Head of caudate nucleus (tissue), 42 donors: ENCODE measurements at regions not wholly inside any gene's neighbourhood (a gene's known extent, or its start where the extent isn't known, plus 50 kb on each side); places are given as distances from the start of the nearest gene placed in this dataset.
"Not testable (repeated sequence)": the region's sequence is repeated elsewhere in the genome, so short reads cannot be mapped to it uniquely, and the experiment has no call there.

Experiments
- DNase-seq, 42 donors: peaks; one replicate each; pipeline versions ENCODE4 v3.0.0 to v3.0.0-alpha.2; 2020 to 2021; ENCODE audit warnings: mixed read lengths in 7 of 42
- intact Hi-C: fragments of 100-400 bp; cut with DNase I; formaldehyde crosslinking; loops from one replicate; pipeline ENCODE4 v1.15.0; 2022

GRCh38 chr3:174529298-174529697 lies 329.8 kb upstream of the NAALADL2 start:
- DNase-seq, result no peak
- intact Hi-C loops, result no loop called here

GRCh38 chr3:174531262-174531982 lies 327.7 kb upstream of the NAALADL2 start:
- DNase-seq, result no peak
- intact Hi-C loops, result no loop called here

GRCh38 chr3:174532216-174532615 lies 326.9 kb upstream of the NAALADL2 start:
- intact Hi-C loops, result no loop called here
- DNase-seq, result no peak

- intact Hi-C loops, result no loop called here
- no peak for DNase-seq
Observed at GRCh38 chr3:174532776-174533175, 326.4 kb upstream of the NAALADL2 start.

- no peak for DNase-seq
- intact Hi-C loops, result no loop called here
Observed at GRCh38 chr3:174533286-174533685, 325.8 kb upstream of the NAALADL2 start.

GRCh38 chr3:174536319-174536718 lies 322.8 kb upstream of the NAALADL2 start:
- intact Hi-C loops, result no loop called here
- DNase-seq, result no peak

GRCh38 chr3:174538151-174538550 lies 321.0 kb upstream of the NAALADL2 start:
- intact Hi-C loops, result no loop called here
- DNase-seq, result no peak

GRCh38 chr3:174540116-174540908 lies 318.8 kb upstream of the NAALADL2 start:
- intact Hi-C loops, result no loop called here
- no peak for DNase-seq

GRCh38 chr3:174541708-174542315 lies 317.3 kb upstream of the NAALADL2 start:
- intact Hi-C loops, result no loop called here
- no peak for DNase-seq

- intact Hi-C loops, result no loop called here
- no peak for DNase-seq
Observed at GRCh38 chr3:174547801-174548435, 311.2 kb upstream of the NAALADL2 start.

GRCh38 chr3:174548841-174549623 lies 310.1 kb upstream of the NAALADL2 start:
- intact Hi-C loops, result no loop called here
- no peak for DNase-seq

- intact Hi-C loops, result no loop called here
- no peak for DNase-seq
Observed at GRCh38 chr3:174581558-174581957, 277.6 kb upstream of the NAALADL2 start.

GRCh38 chr3:174583396-174583795 lies 275.7 kb upstream of the NAALADL2 start:
- no peak for DNase-seq
- intact Hi-C loops, result no loop called here

GRCh38 chr3:174587137-174587536 lies 272.0 kb upstream of the NAALADL2 start:
- intact Hi-C loops, DNase-seq: not testable (repeated sequence)

- intact Hi-C loops, result no loop called here
- DNase-seq, result no peak
Observed at GRCh38 chr3:174596447-174596982, 262.6 kb upstream of the NAALADL2 start.

GRCh38 chr3:174598885-174599439 lies 260.2 kb upstream of the NAALADL2 start:
- DNase-seq, result no peak
- intact Hi-C loops, result no loop called here

GRCh38 chr3:174613173-174613572 lies 246.0 kb upstream of the NAALADL2 start:
- no peak for DNase-seq
- intact Hi-C loops, result no loop called here

- DNase-seq, result no peak
- intact Hi-C loops, result no loop called here
Observed at GRCh38 chr3:174614036-174614435, 245.1 kb upstream of the NAALADL2 start.
